ENCODE measurements at regions not wholly inside any gene's neighbourhood (a gene's known extent, or its start where the extent isn't known, plus 50 kb on each side); places are given as distances from the start of the nearest gene placed in this dataset.

DNA sequence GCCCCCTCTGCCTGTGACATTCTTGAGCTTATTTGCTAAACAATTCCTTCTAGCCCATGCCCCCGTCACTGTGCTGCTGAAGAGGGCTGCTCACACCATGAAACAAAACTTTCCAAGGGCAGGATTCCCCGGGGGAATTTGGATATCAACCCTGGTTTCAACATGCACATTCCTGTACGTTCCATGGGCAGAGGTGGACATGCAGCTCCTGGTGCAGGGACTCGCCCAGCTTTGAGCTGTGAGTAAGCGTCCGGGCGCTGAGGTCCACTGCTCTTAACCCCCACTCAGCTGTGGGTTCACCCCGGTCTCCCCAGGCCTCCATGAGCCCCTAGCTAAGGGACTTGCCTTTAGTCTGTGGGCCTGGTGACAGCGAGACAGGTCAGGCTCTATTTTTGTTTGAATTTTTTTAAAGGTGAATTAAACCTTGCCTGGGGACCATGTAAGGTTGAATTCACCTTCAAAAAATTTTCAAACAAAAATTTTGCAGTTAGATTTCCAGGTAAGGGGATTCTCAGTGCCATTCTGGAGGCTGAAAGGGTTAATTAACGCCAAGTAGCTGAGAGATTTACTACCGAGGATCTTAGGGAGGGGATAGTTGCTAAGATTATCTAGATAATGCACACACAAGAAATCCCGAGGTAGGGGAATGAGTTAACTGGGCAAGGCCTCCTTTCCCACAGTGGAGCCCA, 70.3 kb upstream of the SLC22A23 start:
- TF ChIP-seq POLR2A (IDR thresholded peaks at IDR 0.05) (no peak), CTCF (IDR thresholded peaks at IDR 0.05) (no peak)
